GM12865 (cell line): ENCODE measurements at regions not wholly inside any gene's neighbourhood (a gene's known extent, or its start where the extent isn't known, plus 50 kb on each side); places are given as distances from the start of the nearest gene placed in this dataset.

ENCODE experiments used
- DNase-seq: peaks from one replicate; pipeline ENCODE4 v3.0.0; 2010; ENCODE audit warnings: low read depth
- H3K4me3 ChIP-seq: 2 replicates; pipeline ENCODE4 v1.5.1; 2011; ENCODE audit warnings: mild to moderate bottlenecking, low read depth, low read length, control low read depth
- TF ChIP-seq, protein P1 (sequence below): IDR thresholded peaks from 2 replicates; pipeline ENCODE4 v1.5.1; 2011; ENCODE audit warnings: low read length, control low read depth, low read depth, inconsistent platforms; ENCODE audit not compliant: insufficient read depth; ENCODE audit errors: missing control alignments

DNA sequence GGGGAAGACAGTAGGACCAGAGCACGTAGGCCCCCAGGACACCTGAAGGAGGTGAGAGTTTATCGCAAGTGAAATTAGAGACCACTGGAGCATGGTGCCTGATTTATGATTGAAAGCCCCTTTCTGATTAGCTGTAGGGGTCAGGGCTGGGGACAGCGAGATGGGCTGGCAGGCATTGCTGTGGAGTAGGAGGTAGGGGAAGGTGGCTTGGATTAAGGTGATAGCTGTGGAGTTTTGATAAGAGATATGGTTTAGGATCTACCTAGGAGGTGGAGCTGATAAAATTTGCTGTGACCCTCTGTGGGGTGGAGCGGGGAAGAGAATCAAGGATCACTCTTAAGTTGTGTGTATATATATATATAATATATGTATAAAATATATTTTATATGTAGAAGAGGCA, 157.5 kb downstream of the CD8B2 start:
- TF ChIP-seq, protein P1, sequence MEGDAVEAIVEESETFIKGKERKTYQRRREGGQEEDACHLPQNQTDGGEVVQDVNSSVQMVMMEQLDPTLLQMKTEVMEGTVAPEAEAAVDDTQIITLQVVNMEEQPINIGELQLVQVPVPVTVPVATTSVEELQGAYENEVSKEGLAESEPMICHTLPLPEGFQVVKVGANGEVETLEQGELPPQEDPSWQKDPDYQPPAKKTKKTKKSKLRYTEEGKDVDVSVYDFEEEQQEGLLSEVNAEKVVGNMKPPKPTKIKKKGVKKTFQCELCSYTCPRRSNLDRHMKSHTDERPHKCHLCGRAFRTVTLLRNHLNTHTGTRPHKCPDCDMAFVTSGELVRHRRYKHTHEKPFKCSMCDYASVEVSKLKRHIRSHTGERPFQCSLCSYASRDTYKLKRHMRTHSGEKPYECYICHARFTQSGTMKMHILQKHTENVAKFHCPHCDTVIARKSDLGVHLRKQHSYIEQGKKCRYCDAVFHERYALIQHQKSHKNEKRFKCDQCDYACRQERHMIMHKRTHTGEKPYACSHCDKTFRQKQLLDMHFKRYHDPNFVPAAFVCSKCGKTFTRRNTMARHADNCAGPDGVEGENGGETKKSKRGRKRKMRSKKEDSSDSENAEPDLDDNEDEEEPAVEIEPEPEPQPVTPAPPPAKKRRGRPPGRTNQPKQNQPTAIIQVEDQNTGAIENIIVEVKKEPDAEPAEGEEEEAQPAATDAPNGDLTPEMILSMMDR: no peak
- H3K4me3 ChIP-seq: no peak overlapping the region
- DNase-seq: no peak

DNA sequence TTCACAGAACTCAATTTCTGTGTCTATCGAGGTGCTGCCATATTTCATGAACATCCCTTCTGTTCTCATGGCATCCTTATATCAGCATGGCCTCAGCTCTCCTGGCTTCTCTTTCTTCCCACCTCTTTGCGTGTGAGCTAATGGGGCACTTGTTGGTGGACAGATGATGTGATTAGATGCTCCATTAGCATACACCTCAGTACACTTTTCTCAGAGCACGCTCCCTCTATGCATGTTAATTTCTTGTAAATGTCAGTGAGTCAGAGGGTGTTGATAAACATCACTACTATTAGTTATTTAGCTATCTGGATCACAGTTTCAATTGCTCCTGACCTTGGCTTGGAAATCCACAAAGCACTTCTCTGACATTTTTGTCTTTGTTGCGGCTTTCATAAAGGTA, 159.4 kb downstream of the CD8B2 start:
- no peak for DNase-seq
- H3K4me3 ChIP-seq: no peak overlapping the region
- TF ChIP-seq, protein P1: no peak

DNA sequence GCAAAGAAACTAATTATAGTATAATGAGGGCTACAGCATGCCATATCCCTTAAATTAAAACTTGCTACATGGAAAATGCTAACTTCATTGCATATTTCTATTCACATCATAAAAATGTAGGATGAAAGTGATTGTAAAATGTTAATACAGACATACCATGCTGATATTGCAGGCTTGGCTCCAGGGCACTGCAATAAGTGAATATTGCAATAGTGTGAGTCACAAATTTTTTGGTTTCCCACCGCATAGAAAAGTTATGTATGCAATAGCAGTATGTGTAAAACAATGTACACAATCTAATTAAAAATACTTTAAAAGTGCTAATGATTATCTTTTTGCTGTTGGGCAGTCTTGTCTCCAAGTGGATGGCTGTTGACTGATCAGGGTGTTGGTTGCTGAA, 162.1 kb downstream of the CD8B2 start:
- DNase-seq: no peak
- no peak overlapping the region for H3K4me3 ChIP-seq
- TF ChIP-seq, protein P1: no peak

DNA sequence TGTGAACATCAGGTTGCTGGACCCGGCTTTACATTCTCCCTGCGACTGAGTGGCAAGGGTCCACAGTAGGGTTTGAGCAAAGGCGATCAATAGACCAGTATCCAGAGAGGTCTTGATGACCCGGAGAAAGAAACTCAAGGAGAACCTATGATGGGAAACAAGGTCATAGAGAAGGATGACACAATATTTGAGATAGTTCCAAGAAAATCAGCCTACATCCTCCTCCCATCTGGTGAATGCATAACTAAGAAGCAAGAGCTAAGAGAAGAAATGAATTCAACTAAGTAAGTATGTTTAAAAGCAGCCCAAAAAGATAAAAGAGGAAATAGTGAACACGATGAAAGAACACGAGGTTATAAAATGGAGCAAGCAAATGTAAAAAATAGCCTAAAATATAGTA, 166.3 kb downstream of the CD8B2 start:
- no peak overlapping the region for H3K4me3 ChIP-seq
- DNase-seq: no peak
- TF ChIP-seq, protein P1: no peak

DNA sequence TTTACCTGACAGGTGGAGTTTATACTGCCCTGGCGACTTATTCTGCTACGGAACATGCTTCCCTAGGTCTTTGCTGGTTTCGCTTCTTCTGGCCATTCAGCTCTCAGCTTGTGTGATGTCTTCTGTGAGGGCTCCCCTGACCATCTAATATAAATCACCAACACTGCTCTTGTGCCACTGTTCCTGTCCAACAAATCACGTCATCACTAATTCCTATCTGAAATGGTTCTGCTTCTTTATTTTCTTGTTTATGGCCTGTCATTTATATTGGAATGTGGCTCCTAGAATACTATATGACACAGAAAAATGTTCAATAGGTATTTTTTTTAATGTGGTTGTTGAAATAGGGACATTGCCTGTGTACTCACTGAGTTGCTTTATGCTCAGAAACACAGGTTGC, 171.5 kb downstream of the CD8B2 start:
- TF ChIP-seq, protein P1: no peak
- DNase-seq: no peak
- no peak overlapping the region for H3K4me3 ChIP-seq

DNA sequence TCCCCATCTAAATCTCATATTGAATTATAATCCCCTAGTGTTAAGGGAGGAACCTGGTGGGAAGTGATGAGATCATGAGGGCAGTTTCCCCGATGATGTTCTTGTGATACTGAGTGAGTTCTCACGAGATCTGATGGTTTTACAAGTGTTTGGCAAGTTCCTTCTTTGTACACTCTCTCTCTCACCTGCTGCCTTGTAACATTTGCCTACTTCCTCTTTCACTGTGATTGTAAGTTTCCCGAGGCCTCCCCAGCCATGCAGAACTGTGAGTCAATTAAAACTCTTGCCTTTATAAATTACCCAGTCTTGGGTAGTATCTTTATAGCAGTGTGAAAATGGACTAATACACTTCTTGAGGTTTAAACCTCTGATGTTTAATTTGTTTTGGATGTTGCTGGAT, 177.5 kb downstream of the CD8B2 start:
- TF ChIP-seq, protein P1: no peak
- no peak overlapping the region for H3K4me3 ChIP-seq
- DNase-seq: peak; percentile 7

DNA sequence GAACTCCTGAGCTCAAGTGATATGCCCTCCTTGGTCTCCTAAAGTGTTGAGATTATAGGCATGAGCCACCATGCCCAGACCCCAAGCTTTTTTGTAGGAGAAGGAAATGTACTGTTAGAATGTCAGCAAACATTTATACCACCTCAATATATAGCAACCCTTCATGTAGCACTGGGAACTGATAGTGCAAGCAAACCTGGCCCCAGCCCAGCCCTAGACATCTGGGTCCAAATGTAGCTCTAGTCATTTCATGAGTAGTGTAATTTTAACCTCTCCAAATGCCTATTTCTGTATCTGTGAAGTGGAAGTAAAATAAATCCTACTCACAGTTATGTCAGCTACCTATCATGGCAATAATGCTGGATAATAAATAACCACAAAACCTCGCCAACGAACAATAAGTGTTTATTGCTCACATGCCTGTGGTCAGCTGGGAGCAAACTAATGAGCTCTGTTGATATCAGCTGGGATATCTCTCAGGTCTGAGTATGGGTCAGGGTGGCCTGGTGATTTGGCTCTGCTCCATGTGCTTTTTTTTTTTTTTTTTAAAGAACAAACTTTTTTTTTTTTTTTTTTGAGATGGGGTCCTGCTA, 180.4 kb downstream of the CD8B2 start:
- no peak overlapping the region for H3K4me3 ChIP-seq
- TF ChIP-seq, protein P1: no peak
- DNase-seq: no peak
